ENCODE measurements at regions not wholly inside any gene's neighbourhood (a gene's known extent, or its start where the extent isn't known, plus 50 kb on each side); places are given as distances from the start of the nearest gene placed in this dataset.
"Not testable (repeated sequence)": the region's sequence is repeated elsewhere in the genome, so short reads cannot be mapped to it uniquely, and the experiment has no call there.

DNA sequence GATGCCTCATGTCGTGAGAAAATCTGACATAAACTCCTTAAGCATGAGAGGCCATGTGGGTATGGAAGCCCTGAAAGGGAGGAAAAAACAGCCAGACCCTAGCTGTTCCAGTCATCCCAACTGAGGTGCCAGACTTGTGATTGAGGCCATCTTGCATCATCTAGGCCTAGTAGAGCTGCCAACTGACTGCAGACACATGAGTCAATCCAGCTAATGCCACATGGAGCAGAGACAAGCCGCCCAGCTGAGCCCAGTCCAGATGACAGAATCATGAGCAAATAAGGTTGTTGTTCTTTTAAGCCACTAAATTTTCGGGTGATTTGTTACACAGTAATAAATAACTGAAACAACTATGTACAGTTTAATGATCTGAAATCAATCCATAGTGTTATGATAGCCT is 680.9 kb downstream of the MAFB start:
- TF ChIP-seq POU2F2 (IDR thresholded peaks at IDR 0.05; ENCODE audit: low read depth, low read length) = no peak
- no peak for TF ChIP-seq PAX5 (IDR thresholded peaks at IDR 0.05; ENCODE audit: insufficient read depth, low read length, severe bottlenecking)
- no peak for TF ChIP-seq POLR2AphosphoS5 (IDR thresholded peaks at IDR 0.05; ENCODE audit: low read depth, low read length)
- TF ChIP-seq SPI1 (IDR thresholded peaks at IDR 0.05; ENCODE audit: low read depth, low read length) = no peak
- TF ChIP-seq TAF1 (IDR thresholded peaks at IDR 0.05; ENCODE audit: low read depth, low read length) = no peak
- TF ChIP-seq POLR2A (IDR thresholded peaks at IDR 0.05; ENCODE audit: low read depth, low read length) = no peak
- no peak for FAIRE-seq

DNA sequence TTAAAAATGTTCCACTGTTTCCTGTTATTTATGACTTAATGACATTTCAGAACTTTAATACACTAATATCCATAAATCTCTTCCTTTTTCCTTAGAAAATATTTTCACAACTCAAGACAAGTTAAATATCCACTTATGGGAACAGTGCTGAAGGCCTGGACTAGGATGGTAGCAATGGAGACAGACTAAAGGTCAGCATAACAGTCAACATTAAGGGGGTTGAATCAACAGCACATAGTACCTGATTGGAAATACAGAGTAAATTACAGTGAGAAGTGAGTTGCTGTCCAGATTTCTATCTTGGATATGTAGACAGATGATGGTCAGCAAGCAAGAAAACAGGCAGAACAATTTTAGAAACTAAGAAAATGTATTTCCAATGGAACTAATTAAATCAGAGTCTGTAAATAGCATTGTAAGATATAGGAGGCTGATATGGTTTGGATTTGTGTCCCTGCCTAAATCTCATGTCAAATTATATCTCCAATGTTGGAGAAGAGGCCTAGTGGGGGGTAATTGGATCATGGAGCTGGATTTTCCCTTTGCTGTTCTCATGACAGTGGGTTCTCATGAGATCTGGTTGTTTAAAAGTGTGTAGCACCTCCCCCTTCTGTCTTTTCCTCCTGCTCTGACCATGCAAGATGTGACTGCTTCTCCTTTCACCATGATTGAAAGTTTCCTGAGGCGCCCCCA is 682.7 kb downstream of the MAFB start:
- FAIRE-seq (no peak), DNase-seq (ENCODE audit: insufficient read length, low spot score) (no peak)
- TF ChIP-seq POLR2AphosphoS5 (IDR thresholded peaks at IDR 0.05; ENCODE audit: low read depth, low read length) (no peak), TAF1 (IDR thresholded peaks at IDR 0.05; ENCODE audit: low read depth, low read length) (no peak), POU2F2 (IDR thresholded peaks at IDR 0.05; ENCODE audit: low read depth, low read length) (no peak), SPI1 (IDR thresholded peaks at IDR 0.05; ENCODE audit: low read depth, low read length) (no peak), POLR2A (IDR thresholded peaks at IDR 0.05; ENCODE audit: low read depth, low read length) (no peak), PAX5 (IDR thresholded peaks at IDR 0.05; ENCODE audit: insufficient read depth, low read length, severe bottlenecking) (no peak)

More for the DNA sequence above, 680.9 kb downstream of the MAFB start:
- no peak for DNase-seq (ENCODE audit: insufficient read length, low spot score)

DNA sequence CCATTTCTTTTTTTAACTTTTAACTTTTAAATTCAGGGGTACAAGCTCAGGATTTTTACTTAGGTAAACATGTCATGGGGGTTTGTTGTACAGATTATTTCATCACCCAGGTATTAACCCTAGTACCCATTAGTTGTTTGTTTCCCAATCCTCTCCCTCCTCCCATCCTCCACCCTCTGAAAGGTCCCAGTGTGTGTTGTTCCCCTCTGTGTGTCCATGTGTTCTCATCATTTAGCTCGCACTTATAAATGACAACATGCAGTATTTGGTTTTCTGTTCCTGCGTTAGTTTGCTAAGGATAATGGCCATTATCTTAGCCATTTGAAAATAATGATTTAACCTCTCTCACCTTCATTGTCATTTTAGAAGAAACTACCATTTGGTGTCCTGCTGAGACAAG is 684.9 kb downstream of the MAFB start:
- not testable (repeated sequence) for DNase-seq (ENCODE audit: insufficient read length, low spot score); FAIRE-seq

DNA sequence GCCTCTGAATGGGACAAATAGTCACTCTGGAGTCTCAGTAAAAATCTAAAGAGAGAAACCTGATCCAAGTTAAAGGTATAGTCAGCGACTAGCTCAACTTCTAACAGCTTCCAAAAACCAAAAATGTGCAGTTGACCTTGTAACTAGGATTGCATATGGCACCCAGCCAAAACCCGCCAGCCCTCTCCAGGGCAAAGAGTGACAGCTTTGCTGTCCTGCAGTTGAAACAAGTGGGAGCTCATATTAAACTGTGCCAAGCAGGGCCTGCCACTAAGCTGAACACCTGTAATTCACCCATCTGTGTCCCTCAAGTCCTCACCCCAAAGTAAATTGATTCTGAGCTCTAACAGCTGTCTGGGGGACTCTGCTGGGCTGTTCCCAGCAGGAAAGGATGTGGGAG is 695.3 kb downstream of the MAFB start:
- DNase-seq (ENCODE audit: insufficient read length, low spot score) (no peak), FAIRE-seq (no peak)
- TF ChIP-seq SPI1 (IDR thresholded peaks at IDR 0.05; ENCODE audit: low read depth, low read length) (no peak), TAF1 (IDR thresholded peaks at IDR 0.05; ENCODE audit: low read depth, low read length) (no peak), POLR2AphosphoS5 (IDR thresholded peaks at IDR 0.05; ENCODE audit: low read depth, low read length) (no peak), POLR2A (IDR thresholded peaks at IDR 0.05; ENCODE audit: low read depth, low read length) (no peak), PAX5 (IDR thresholded peaks at IDR 0.05; ENCODE audit: insufficient read depth, low read length, severe bottlenecking) (no peak), POU2F2 (IDR thresholded peaks at IDR 0.05; ENCODE audit: low read depth, low read length) (no peak)

DNA sequence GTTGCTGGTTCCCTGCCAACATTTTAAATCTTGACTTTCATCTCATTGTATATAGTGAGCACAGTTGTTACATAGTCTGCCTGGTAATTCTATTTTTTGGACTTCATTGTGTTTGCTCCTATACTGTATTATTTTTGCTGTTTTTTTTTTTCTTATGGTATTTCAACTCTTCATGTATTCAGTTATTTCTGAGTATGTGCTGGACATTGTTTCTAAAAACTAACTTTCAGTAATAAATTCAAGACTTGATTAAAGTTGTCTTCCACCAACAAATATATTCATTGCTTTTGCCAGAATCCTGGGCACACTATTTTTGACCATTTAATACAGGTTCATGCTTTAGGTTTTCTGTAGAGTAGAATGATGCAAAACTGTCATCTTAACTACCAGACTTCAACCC is 698.3 kb downstream of the MAFB start:
- FAIRE-seq = no peak
- TF ChIP-seq SPI1 (IDR thresholded peaks at IDR 0.05; ENCODE audit: low read depth, low read length) (no peak), PAX5 (IDR thresholded peaks at IDR 0.05; ENCODE audit: insufficient read depth, low read length, severe bottlenecking) (no peak), POLR2AphosphoS5 (IDR thresholded peaks at IDR 0.05; ENCODE audit: low read depth, low read length) (no peak), POLR2A (IDR thresholded peaks at IDR 0.05; ENCODE audit: low read depth, low read length) (no peak), POU2F2 (IDR thresholded peaks at IDR 0.05; ENCODE audit: low read depth, low read length) (no peak), TAF1 (IDR thresholded peaks at IDR 0.05; ENCODE audit: low read depth, low read length) (no peak)
- DNase-seq (ENCODE audit: insufficient read length, low spot score) = no peak

DNA sequence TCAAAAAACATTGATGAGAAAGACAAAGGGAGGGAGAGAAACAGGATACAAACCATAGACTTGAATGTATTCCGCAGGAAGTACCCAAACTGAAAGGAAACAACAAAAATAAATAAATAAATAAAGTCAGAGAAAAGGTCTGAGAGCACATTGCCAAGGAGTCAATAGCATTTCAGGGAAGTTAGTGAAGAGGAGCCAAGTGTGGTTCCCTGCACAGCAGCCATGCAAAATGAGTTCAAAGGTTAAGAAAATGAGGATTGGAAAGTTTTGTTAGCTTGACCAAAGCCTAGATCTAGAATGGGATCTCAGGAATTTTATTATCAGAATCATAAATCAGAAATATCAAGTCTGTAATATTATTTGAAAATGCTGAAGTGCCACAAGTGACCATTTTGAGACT is 700.0 kb downstream of the MAFB start:
- DNase-seq (ENCODE audit: insufficient read length, low spot score) = no peak
- no peak for FAIRE-seq
- TF ChIP-seq POLR2A (IDR thresholded peaks at IDR 0.05; ENCODE audit: low read depth, low read length) (no peak), SPI1 (IDR thresholded peaks at IDR 0.05; ENCODE audit: low read depth, low read length) (no peak), PAX5 (IDR thresholded peaks at IDR 0.05; ENCODE audit: insufficient read depth, low read length, severe bottlenecking) (no peak), TAF1 (IDR thresholded peaks at IDR 0.05; ENCODE audit: low read depth, low read length) (no peak), POU2F2 (IDR thresholded peaks at IDR 0.05; ENCODE audit: low read depth, low read length) (no peak), POLR2AphosphoS5 (IDR thresholded peaks at IDR 0.05; ENCODE audit: low read depth, low read length) (no peak)

DNA sequence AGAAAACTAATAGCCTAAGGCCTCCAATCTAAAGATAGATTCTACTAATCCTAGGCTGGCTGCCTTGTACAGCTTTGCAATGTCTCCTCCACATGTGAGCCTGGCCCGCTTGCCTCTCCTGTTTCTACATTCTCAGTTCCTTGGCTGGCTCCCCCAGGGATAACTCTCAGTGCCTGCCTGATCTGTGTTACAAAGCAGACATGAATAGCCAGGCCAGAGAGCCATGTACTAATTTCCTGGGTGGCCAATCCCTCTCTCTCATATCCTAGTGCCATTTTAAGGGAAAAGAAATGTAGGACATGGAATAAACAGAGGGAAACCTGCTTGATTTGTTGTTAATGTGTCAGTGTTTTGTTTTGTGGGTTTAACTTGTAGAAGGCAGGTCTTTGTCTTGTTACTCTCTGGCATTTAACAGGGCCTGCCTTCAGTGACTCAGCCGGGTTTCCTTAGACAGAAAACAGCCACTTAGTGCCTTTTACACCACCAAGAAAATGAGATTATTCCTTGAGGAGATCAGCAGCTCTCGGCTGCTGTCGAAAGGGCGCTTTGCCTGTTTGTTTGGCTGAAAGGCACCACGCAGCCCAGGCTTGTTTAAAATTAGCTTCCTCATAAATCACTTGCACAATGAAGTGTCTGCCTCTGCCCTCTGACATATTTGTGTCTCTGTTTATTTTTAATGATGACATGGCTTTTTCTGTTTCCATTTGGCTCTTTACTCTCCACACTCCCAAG is 702.7 kb downstream of the MAFB start:
- no peak for DNase-seq (ENCODE audit: insufficient read length, low spot score)
- no peak for FAIRE-seq
- TF ChIP-seq PAX5 (IDR thresholded peaks at IDR 0.05; ENCODE audit: insufficient read depth, low read length, severe bottlenecking) (no peak), POU2F2 (IDR thresholded peaks at IDR 0.05; ENCODE audit: low read depth, low read length) (no peak), POLR2AphosphoS5 (IDR thresholded peaks at IDR 0.05; ENCODE audit: low read depth, low read length) (no peak), POLR2A (IDR thresholded peaks at IDR 0.05; ENCODE audit: low read depth, low read length) (no peak), SPI1 (IDR thresholded peaks at IDR 0.05; ENCODE audit: low read depth, low read length) (no peak), TAF1 (IDR thresholded peaks at IDR 0.05; ENCODE audit: low read depth, low read length) (no peak)

DNA sequence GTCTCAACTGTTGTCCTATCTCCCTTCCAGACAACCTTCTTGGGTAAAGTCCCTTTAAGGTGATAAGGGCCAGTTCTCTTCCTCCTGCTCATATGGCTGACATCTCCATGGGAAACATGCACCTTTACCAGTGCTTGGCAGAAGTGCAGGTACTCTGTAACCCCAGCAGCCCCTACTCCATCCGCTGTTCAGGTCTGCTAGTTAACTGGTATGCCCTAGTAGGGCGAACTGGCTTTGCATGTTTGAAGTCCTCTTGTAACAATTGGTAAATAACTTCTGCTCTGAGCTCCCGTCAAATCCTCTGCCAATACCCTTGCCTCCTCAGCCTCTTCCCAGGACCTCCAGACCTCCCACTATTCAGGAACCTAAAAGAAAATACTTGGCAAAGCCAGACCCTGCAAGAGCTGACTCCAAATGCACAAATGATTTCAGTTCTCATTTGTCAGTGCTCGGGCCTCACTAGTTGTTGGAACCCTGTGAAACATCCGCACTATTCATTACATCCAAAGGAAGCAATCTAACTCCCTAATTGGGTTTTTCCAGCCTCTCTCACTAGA is 703.7 kb downstream of the MAFB start:
- TF ChIP-seq POLR2AphosphoS5 (IDR thresholded peaks at IDR 0.05; ENCODE audit: low read depth, low read length) (no peak), TAF1 (IDR thresholded peaks at IDR 0.05; ENCODE audit: low read depth, low read length) (no peak), POU2F2 (IDR thresholded peaks at IDR 0.05; ENCODE audit: low read depth, low read length) (no peak), PAX5 (IDR thresholded peaks at IDR 0.05; ENCODE audit: insufficient read depth, low read length, severe bottlenecking) (no peak), POLR2A (IDR thresholded peaks at IDR 0.05; ENCODE audit: low read depth, low read length) (no peak), SPI1 (IDR thresholded peaks at IDR 0.05; ENCODE audit: low read depth, low read length) (no peak)
- DNase-seq (ENCODE audit: insufficient read length, low spot score) (no peak), FAIRE-seq (no peak)

DNA sequence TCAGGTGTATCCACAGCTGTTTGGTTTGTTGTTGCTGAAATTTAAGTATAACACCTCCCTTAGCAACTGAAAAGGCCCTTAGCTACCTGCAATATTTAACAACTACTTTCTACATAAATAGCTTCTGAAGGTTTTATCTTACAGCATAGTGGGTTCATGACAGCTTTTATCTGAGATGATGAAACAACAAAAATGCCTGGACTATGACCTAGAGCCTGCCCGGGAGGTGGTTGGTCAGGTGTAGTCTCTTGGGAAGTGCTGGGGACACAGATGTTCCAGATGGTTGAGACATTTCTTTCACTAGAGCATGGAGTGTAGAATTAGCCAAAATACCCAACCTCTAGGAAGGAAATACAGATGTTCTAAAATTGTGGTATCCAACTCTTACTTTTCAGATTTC is 705.4 kb downstream of the MAFB start:
- TF ChIP-seq SPI1 (IDR thresholded peaks at IDR 0.05; ENCODE audit: low read depth, low read length) (no peak), PAX5 (IDR thresholded peaks at IDR 0.05; ENCODE audit: insufficient read depth, low read length, severe bottlenecking) (no peak), TAF1 (IDR thresholded peaks at IDR 0.05; ENCODE audit: low read depth, low read length) (no peak), POLR2A (IDR thresholded peaks at IDR 0.05; ENCODE audit: low read depth, low read length) (no peak), POLR2AphosphoS5 (IDR thresholded peaks at IDR 0.05; ENCODE audit: low read depth, low read length) (no peak), POU2F2 (IDR thresholded peaks at IDR 0.05; ENCODE audit: low read depth, low read length) (no peak)
- FAIRE-seq = no peak
- no peak for DNase-seq (ENCODE audit: insufficient read length, low spot score)

Data from GM12891 (cell line).